KMS-11 (cell line): ENCODE measurements at regions not wholly inside any gene's neighbourhood (a gene's known extent, or its start where the extent isn't known, plus 50 kb on each side); places are given as distances from the start of the nearest gene placed in this dataset.

Source experiments
- H2AFZ ChIP-seq: fragments of 200-600 bp; sonication (generic); 2 replicates; pipeline ENCODE4 v1.6.1; 2016; ENCODE audit warnings: antibody characterized with exemption, mixed run types, low read depth
- H3K27ac ChIP-seq: fragments of 200-600 bp; sonication (generic); 2 replicates; pipeline ENCODE4 v1.6.1; 2016; ENCODE audit warnings: mild to moderate bottlenecking, mixed run types
- H3K27me3 ChIP-seq: fragments of 200-600 bp; sonication (generic); 2 replicates; pipeline ENCODE4 v1.6.1; 2017; ENCODE audit warnings: mild to moderate bottlenecking, low read depth, mixed run types, moderate library complexity; ENCODE audit not compliant: insufficient read depth
- H3K36me3 ChIP-seq: fragments of 200-600 bp; sonication (generic); 2 replicates; pipeline ENCODE4 v1.6.1; 2017; ENCODE audit warnings: mild to moderate bottlenecking, mixed run types; ENCODE audit not compliant: insufficient read depth
- H3K4me1 ChIP-seq: fragments of 200-600 bp; sonication (generic); 2 replicates; pipeline ENCODE4 v1.6.1; 2016; ENCODE audit warnings: mild to moderate bottlenecking, low read depth, mixed run types; ENCODE audit not compliant: poor library complexity, severe bottlenecking
- H3K4me2 ChIP-seq: fragments of 200-600 bp; sonication (generic); 2 replicates; pipeline ENCODE4 v1.7.0; 2016; ENCODE audit warnings: mild to moderate bottlenecking, mixed run types
- H3K4me3 ChIP-seq: fragments of 200-600 bp; sonication (generic); IDR thresholded peaks from 2 replicates; pipeline ENCODE4 v1.6.1; 2017; ENCODE audit warnings: low read depth, low read length, mixed read lengths; ENCODE audit not compliant: insufficient read depth
- H3K79me2 ChIP-seq: fragments of 200-600 bp; sonication (generic); 2 replicates; pipeline ENCODE4 v1.6.1; 2016; ENCODE audit warnings: low read depth, mixed run types; ENCODE audit not compliant: insufficient read depth
- H3K9ac ChIP-seq: fragments of 200-600 bp; sonication (generic); 2 replicates; pipeline ENCODE4 v1.6.1; 2016; ENCODE audit warnings: mild to moderate bottlenecking, mixed run types
- H4K20me1 ChIP-seq: fragments of 200-600 bp; sonication (generic); 2 replicates; pipeline ENCODE4 v1.6.1; 2016; ENCODE audit warnings: mild to moderate bottlenecking, mixed run types; ENCODE audit not compliant: insufficient read depth
- CTCF ChIP-seq: fragments of 200-600 bp; sonication (generic); conservative IDR thresholded peaks from 2 replicates; pipeline ENCODE4 v1.6.1; 2017; ENCODE audit warnings: low read depth, mild to moderate bottlenecking, antibody characterized with exemption, low read length, moderate library complexity, mixed read lengths

- H2AFZ ChIP-seq: no peak overlapping the region
- no peak for TF ChIP-seq CTCF
- no peaks in the 10 kb centered on the region for H4K20me1 ChIP-seq
- no peaks in the 10 kb centered on the region for H3K36me3 ChIP-seq
- H3K79me2 ChIP-seq: no peaks in the 10 kb centered on the region
- no peak overlapping the region for H3K27ac ChIP-seq
- H3K4me3 ChIP-seq: no peak overlapping the region
- H3K4me1 ChIP-seq: no peaks in the 10 kb centered on the region
- no peak overlapping the region for H3K4me2 ChIP-seq
- no peak overlapping the region for H3K9ac ChIP-seq
- H3K27me3 ChIP-seq: no peaks in the 10 kb centered on the region
These were observed 146.6 kb upstream of the NR2F2 start for GRCh38 chr15:96183867-96184266.

- TF ChIP-seq CTCF: no peak
- no peak overlapping the region for H3K4me3 ChIP-seq
- H2AFZ ChIP-seq: no peak overlapping the region
- H3K4me2 ChIP-seq: no peak overlapping the region
- no peaks in the 10 kb centered on the region for H3K36me3 ChIP-seq
- H3K4me1 ChIP-seq: no peaks in the 10 kb centered on the region
- no peak overlapping the region for H3K27ac ChIP-seq
- H3K79me2 ChIP-seq: no peaks in the 10 kb centered on the region
- H4K20me1 ChIP-seq: no peaks in the 10 kb centered on the region
- H3K27me3 ChIP-seq: no peaks in the 10 kb centered on the region
- no peak overlapping the region for H3K9ac ChIP-seq
These were observed 146.2 kb upstream of the NR2F2 start for GRCh38 chr15:96184297-96184696.

GRCh38 chr15:96186105-96186504, 144.4 kb upstream of the NR2F2 start:
- Histone ChIP-seq H3K9ac (no peak overlapping the region), H2AFZ (no peak overlapping the region), H3K4me1 (no peaks in the 10 kb centered on the region), H3K4me3 (no peak overlapping the region), H3K4me2 (no peak overlapping the region), H3K36me3 (no peaks in the 10 kb centered on the region), H4K20me1 (no peaks in the 10 kb centered on the region), H3K79me2 (no peaks in the 10 kb centered on the region), H3K27me3 (no peaks in the 10 kb centered on the region), H3K27ac (no peak overlapping the region)
- TF ChIP-seq CTCF: no peak

GRCh38 chr15:96187341-96188305, 142.9 kb upstream of the NR2F2 start:
- no peak overlapping the region for H3K27ac ChIP-seq
- no peak overlapping the region for H2AFZ ChIP-seq
- no peaks in the 10 kb centered on the region for H3K36me3 ChIP-seq
- H3K4me3 ChIP-seq: no peak overlapping the region
- H3K27me3 ChIP-seq: no peaks in the 10 kb centered on the region
- TF ChIP-seq CTCF: no peak
- no peaks in the 10 kb centered on the region for H4K20me1 ChIP-seq
- no peaks in the 10 kb centered on the region for H3K79me2 ChIP-seq
- no peaks in the 10 kb centered on the region for H3K4me1 ChIP-seq
- H3K9ac ChIP-seq: no peak overlapping the region
- no peak overlapping the region for H3K4me2 ChIP-seq
